ENCODE measurements at regions not wholly inside any gene's neighbourhood (a gene's known extent, or its start where the extent isn't known, plus 50 kb on each side); places are given as distances from the start of the nearest gene placed in this dataset.
"Not testable (repeated sequence)": the region's sequence is repeated elsewhere in the genome, so short reads cannot be mapped to it uniquely, and the experiment has no call there.

GRCh38 chr4:100034023-100034664 lies 84.1 kb upstream of the H2AZ1 start:
- no peak for DNase-seq (ENCODE audit: low read depth in 2 of 2)

GRCh38 chr4:100026066-100026465 lies 76.0 kb upstream of the H2AZ1 start:
- DNase-seq (ENCODE audit: low read depth in 2 of 2), result no peak

DNA sequence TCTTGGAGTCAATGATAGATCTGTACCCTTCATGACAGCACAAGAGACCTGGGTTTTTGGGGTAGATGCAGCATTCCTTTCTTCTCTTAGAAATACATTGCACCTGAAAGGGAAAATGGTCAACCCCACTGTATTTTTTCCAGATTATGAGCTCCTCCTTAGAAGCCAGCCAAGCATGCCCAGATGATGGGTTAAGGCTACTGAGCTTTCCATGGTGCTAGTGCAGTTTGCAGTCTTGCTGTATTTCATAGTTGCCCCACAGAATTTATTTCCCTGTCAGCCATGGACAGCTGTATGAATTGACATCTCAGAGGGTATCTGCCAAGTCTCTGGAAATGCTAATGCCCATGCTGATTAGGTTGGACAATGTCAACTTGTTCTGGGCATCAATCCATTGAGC lies 73.7 kb upstream of the H2AZ1 start:
- no peak for DNase-seq (ENCODE audit: low read depth in 2 of 2)

- no peak for DNase-seq (ENCODE audit: low read depth in 2 of 2)
These were observed 72.7 kb upstream of the H2AZ1 start for GRCh38 chr4:100022792-100023222.

DNA sequence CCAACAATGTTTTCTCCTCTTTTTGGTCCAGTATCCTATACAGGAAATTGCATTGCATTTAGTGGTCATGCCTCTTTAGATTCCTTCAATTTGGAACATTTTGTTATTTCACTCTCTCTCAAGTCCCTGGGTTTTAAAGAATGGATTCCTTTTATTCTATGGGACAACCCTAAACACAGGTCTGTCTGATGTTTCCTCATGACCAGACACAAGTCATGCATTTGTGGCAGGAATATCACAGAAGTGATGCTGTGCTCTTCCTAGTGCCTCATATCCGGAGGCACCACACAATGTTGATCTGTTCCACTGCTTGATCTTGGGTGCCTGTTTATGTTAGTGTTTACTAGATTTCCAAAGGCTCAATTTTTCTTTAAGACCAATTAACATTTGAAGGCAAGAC lies 69.7 kb upstream of the H2AZ1 start:
- DNase-seq (ENCODE audit: low read depth in 2 of 2), result no peak

DNA sequence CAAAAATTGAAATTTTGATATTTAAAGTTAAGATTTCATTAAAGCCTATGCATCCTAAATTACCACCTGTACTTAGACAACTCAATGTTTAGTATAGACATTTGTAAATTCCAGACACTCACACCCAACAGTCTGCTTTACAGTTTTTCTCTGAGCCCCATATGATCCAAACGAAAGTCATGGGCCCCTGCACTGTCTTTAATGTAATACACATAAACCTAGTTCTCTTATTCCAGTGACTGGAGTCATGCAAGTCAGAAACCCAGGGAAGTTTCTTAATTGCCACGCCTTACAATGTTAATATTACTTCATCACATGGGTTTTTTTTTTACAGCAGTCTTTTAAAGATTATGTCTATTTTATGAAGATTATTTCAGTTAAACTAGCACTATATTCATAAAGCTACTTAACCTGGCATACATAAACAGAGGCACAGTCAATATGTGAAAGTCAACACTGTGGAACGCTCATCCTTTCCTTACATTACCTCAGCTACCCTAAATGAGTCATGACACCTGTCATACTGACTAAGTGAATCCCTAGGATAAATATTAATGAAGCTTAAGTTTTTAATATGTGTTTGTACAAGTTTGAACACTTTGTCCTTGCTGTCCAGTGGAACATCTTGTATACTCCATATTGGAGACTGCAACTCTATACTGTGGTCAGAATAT lies 67.7 kb upstream of the H2AZ1 start:
- no peak for DNase-seq (ENCODE audit: low read depth in 2 of 2)

- no peak for DNase-seq (ENCODE audit: low read depth in 2 of 2)
These were observed 66.1 kb upstream of the H2AZ1 start for GRCh38 chr4:100016191-100016590.

DNA sequence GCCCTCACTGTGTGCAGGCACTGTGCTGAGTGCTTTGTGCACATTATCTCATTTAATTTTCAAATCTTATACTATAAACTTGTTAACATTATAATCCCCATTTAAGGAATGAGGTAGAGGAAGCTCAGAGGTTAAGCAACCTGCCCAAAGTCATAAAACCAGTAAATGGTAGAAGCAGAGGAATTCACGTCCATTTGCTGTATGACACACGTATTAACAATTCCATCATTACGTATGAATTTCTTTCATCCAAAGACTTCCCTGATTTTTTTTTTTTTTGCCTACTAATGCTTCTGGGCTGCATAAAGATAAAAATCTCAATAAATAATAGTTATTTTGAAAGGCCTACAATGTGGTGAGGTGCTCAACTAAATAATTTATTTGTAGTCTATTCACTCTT lies 64.5 kb upstream of the H2AZ1 start:
- DNase-seq (ENCODE audit: low read depth in 2 of 2), result no peak

DNA sequence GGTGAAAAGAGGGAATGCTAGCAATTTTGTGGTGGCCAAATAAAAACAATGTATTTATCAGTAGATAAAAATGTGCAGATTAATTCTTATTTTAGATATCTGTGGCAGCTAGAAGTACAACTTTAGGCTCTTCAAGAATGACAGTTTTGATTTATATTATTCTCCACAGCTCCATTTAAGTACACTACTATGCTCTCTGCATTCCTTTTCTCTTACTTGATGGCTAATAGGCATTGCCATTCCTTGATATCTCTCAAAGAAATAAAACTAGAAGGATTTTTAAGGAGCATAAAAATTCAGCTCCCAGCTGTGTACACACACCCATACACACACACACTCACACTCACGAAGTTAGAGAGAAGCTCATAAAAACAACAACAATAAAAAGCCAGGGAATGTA lies 59.4 kb upstream of the H2AZ1 start:
- no peak for DNase-seq (ENCODE audit: low read depth in 2 of 2)

DNA sequence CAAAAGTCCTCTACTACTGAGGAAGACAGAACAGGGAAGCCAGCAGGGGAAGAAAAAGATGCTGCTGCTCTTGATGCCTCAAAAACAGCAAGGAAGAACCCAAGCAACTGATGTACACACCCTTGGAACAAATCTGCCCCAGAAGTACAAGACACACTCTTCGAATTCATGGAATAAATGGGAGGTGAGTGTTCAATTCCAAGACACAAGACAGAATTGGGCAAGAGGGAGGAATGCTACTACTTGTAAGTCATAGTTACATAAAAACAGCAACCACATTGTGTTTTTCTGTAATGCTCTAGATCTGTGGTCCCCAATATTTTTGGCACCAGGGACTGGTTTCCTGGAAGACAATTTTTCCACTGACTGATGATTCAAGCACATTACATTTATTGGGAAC lies 58.0 kb upstream of the H2AZ1 start:
- DNase-seq (ENCODE audit: low read depth in 2 of 2), result no peak

DNA sequence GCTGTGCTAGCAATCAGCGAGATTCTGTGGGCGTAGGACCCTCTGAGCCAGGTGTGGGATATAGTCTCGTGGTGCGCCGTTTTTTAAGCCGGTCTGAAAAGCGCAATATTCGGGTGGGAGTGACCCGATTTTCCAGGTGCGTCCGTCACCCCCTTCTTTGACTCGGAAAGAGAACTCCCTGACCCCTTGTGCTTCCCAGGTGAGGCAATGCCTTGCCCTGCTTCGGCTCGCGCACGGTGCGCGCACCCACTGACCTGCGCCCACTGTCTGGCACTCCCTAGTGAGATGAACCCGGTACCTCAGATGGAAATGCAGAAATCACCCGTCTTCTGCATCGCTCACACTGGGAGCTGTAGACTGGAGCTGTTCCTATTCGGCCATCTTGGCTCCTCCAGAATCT lies 56.1 kb upstream of the H2AZ1 start:
- DNase-seq (ENCODE audit: low read depth in 2 of 2), result not testable (repeated sequence)
